DMS153 (cell line): ENCODE measurements at regions not wholly inside any gene's neighbourhood (a gene's known extent, or its start where the extent isn't known, plus 50 kb on each side); places are given as distances from the start of the nearest gene placed in this dataset.
A peak's percentile ranks its signal among the peaks of the same experiment; 100 is the strongest.
"Not testable (repeated sequence)": the region's sequence is repeated elsewhere in the genome, so short reads cannot be mapped to it uniquely, and the experiment has no call there.

Experiments used
- DNase-seq: peaks from one replicate; lab custom pipeline; 2025; lab: John Stamatoyannopoulos, UW

DNA sequence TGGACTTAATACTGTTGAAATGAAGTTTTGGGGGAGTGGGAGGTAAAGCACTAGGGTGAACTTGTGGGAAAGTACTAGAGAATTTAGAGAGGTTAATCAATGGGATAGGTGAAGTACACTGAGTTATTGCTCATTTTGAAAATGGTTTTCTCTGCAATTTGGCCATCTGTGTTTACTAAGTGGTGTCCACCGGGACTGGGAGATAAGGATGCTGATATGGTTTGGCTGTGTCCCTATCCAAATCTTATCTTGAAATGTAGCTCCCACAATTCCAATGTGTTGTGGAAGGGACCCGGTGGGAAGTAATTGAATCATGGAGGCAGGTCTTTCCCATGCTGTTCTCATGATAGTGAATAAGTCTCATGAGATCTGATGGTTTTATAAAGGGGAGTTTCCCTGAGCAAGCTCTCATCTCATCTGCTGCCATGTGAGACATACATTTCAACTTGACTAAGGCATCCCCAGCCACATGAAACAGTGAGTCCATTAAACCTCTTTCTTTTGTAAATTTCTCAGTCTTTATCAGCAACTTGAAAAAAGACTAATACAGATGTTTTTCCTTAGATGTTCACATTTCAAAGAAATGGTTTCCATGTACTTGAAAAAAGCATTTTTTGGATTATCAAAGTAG is 1569.4 kb upstream of the PRR20A start:
- no peak for DNase-seq

DNA sequence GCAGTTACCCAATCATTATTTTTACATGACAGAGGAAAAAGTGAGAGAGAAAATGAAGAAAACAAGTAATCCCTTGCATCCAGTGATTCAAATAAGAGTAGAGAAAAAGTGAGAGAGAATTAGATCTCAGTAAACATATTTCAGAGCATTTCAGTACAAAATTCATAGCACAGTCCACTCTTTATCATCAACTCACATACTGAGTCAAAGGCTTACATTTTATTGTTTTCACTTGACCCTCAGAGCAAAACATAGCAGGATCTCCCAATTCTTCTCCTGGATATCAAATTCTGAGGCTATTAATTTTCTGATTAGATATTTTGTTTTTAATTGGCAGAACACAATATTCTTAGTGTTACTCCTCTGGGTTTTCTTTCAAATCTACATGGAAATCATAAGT is 1568.3 kb upstream of the PRR20A start:
- no peak for DNase-seq

DNA sequence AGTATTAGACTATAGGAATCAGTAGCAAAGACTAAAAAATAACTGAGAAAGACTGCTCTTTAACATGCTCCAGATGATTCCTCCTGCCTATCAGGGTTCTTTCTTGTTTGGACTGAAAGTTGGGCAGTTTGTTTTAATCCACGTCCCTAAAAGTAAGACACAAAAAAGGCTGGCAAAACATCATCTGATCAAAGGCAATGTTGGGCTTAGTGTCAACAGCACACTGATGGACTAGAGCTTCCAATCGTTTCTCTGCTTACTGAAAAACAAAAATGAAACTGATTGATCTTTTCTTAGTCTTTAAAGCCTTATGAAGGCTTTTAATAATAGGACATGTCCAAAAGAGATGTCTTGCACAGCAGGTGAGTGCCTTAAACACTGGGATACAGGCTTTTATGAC is 1567.9 kb upstream of the PRR20A start:
- DNase-seq = no peak

DNA sequence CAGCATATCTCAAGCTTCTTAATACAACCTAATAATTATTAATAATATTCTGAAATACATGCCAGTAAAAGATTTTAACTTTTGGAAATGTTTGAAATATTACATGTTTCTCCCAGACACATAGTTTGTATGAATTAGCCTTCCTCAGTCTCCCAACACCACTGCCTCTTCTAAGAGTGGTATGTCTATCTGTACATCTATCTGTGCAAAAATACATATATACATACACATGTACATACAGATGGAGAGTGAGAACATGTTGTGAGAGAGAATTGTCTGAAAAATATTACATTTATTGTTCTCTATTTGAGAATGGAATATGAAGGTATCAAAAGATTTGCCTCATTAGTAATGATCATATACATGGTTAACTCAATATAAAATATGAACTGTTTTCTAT is 1567.2 kb upstream of the PRR20A start:
- DNase-seq = no peak

DNA sequence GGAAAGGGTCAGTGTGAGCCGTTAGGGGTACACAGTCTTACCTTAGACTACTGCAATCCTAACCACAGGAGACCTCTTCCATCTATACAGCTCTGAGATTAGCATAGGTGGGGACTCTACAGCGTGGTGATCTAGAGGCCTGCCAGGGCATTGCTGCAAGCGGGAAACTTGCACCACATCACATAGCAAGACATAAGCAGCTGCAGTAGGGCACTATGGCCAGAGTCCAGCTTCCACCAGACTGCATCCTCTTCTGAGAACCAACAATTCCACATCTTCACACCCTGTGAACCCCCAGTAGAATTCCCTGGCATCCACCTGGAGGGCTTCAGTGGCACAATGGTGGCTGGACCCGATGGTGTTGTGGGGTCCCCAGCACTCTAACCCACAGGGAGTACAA is 1564.3 kb upstream of the PRR20A start:
- DNase-seq = no peak

DNA sequence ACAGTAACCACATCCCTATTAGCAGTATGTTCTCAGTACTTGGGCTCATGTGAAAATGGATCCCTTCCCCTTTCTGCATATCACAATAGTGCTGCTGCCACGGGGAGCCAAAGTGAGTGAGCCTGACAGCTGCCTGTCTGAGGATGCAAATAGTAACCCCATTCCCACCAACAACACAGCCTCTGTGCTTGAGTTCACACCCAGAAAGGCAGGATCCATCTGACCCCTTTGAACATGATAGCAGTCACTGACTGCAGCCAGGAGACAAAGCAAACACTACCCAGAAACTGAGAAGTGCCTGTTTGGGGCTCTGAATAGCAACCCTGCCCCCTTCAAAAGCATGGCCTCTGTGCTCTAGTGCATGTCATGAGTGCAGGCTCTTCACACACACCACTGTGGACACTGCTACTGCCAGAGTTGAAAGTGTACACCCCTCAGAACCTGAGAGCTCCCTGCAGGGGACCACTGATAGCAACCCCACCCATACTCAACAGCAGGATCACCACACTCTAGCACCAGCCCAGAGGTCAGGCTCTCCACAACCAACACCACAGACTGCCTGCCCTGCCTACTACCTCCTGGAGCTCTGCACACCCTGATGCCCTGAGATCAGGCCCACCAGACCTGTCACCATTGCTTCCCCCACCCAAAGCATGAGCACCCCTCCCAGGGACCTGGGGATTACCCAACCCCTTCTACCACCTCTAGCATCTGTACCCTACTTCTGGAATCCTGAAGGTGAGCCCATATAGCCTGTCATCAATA is 1563.5 kb upstream of the PRR20A start:
- DNase-seq = no peak

DNA sequence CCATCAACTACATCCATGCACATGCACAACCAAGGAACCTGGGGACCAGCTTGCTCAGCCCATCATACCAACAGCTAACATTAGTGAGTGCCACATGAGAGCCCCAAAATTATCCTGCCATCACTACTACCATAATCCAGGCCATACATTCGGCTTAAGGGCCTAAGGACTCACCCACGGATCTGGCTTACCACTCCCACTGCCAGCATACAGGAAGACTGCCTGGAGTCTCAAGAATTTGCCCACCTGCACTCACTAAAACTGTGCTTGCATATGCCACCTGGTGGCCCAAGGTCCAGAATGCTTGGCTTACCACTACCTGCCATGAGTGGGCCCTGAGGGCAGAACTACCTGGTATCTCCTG is 1562.9 kb upstream of the PRR20A start:
- no peak for DNase-seq

DNA sequence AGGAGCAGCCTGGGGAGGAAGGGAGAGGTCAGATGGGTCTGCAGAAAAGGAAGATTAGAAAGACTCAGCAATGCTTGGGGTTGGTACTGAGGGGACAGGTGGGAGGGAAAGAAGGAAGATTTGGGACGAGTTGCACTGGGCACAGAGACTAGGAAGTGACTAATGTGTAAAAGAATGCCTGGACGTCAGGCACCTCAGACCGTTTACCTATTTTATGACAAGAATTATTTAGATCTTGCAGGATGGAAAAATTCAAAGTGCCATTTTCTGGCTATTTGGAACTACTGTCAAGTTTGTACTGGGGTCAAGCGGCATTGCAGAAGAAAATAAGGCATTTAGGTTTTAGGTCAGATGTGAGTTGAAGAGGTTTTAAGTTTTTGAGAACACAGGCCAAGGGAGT is 1558.4 kb upstream of the PRR20A start:
- not testable (repeated sequence) for DNase-seq

DNA sequence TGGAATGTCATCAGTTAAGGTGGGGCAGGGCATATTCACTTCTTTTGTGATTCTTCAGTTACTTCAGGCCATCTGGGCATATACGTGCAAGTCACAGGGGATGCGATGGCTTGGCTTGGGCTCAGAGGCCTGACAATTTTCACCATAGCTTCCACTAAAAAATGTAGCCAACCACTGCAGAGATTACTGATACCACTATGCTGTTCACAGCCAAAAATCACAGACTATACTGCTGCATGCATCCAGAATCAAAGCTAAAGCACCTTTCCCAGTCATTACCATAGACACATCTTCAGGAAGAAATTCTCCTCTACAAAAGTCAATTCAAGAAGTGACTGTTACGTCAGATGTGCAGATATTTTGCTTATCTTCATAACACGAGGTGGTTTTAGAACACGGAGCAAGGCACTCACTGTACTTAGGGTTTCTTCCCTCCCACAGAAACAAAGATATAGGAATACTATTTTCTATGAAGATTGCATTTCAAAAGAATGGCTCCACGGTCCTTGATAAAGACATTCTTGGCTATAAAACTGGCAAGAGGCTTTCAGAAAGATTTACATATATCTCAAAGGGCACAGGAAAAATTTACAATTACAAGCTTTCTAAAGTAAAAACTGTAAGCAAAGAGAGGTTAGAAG is 1556.6 kb upstream of the PRR20A start:
- no peak for DNase-seq

DNA sequence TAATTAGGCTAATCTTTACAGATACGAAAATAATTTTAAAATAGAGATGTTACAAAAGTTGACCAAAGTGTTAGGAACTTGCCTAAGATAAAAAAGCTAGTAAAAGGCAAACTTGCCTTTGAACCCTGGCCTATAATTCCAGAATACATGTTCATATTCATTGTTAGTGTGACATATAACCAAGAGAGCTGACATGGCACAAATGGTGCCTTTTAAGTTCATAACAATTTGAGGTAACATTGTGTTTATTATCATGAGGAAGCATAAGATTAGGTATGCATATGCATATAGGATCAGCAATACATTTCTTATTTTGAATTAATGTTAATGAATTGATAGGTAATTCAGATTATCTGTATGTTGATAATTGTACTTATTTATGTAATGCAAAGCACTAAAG is 1537.9 kb upstream of the PRR20A start:
- DNase-seq = no peak

DNA sequence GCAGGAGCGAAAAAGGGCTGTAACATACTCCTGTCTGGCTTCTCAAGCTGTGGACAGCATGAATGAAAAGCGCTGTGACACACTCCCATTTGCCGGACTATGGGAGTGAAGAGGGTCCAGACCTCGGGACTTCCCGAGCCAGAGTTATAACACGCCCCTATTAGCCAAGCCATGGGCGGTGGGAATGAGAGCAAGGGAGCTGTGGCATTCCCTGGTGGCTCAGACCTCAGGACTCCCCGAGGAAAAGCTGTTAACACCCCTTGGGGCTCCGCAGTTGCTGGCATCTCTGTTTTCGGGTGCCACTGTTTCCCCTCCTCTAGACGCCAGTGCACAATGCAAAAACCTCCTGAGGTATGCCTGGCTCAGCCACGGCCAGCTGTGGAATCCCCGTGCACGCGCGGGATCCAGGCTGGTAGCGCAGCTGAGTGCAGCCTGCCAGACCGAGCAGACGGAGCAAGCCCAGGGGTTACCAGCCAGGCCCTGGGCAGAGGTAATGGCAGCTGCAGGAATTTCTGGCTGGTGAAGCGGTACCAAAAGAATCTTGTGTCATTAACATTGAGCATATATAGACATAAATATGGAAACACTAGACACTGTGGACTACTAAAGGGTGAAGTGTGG is 1534.6 kb upstream of the PRR20A start:
- DNase-seq = no peak

DNA sequence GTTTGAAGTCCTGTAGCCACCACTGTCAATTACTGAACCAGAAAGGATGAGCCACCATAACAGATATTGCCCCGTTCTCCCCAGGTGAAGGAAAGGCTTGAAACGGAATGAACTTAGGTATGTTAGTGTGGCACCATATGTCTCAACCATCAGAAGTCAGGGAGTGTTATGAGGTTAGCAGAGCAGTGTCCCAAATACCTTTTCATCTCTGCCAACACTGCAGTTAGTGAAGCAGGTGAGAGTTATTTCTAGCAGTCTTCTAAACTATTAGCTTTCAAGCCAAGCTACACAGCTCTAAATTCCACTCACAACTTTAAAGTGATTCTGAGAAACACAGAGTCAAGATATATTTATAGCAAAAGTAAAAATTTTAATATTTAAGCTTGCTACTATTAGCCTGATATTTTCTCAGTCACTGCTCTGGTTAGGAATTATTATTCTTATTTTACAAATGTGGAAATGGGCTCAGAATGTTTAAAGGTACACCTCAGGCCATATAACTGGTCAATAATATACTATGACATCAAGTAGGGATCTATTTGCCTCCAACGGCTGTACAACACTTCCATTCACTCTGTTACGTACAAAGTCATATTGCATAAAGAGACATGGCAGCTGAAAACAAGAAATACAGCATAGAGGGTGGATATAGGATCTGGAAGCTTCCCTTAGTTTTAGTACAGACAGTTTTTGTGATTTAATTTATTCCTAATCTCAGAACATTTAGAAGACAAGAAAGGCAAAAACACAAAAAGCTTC is 1527.1 kb upstream of the PRR20A start:
- DNase-seq = no peak

DNA sequence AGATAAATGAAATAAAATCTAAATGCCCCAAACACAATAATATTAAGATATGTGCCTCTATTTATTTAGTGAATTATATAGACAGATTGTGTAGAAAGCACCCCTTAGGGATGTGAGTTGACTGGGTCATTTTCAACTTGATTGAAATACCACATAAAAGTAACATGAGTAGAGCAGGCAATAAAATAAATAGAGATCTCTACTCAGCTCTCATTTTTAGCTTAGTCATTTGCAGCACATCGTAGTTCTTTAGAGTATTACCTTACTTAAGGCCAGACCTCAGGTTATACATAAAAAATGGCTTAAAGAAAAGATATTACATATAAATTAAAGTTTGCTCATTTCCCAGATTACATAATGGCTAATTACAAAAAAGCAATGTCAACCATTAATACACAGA is 1525.6 kb upstream of the PRR20A start:
- peak; percentile 46 for DNase-seq

DNA sequence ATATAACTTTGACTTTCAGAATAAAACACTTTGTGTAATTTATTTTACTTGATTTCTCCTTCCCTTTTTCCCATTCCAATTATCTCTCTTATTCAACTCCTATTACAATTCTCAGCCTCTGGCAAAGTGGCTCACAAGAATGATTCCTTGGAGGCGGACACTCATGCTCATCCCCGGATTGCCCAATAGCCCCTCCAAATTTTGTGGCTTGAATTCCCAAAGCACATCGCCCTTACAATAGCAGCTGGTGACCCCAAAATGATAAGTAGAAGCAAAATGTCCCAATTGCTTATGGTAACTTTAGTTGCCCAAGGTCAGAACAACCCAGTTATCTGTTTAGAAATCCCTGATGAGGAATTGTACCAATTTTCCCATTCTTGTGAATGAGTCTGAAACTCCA is 1523.5 kb upstream of the PRR20A start:
- DNase-seq = no peak

DNA sequence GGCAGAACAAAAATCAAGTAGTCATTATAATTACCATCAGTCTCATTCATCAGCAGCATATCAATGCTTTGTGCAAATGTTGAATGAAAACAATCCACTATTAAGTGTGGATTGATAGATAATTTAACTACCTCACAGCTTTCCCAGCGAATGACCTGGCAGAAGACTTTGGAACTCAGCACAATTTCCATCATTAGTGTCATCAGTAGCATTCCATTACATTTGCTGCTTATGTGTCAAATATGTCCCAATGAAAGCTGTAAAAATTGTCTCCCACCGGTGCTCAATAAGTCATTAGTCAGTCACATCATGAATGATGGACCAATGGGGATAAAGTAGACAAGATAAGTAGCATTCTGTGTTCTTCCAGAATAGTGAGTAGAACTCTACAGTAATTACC is 1513.5 kb upstream of the PRR20A start:
- DNase-seq = no peak

DNA sequence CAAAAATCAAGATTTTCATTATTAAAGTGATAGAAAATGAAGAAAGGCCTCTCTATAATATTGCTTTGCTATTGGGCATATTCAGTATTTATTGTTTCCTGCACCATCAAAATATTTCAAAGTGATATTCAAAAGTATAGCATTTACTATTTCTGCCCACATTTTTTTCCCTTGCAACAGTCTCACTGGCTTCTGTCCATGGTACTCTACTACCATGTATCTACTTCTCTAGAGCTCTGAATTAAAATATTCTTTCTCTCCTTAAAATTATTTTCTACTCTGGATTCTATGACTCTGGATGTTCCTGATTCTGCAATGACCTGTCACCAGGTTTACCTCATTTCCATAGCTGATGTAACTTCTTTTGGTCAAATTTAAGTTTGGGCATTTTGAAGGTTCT is 1508.3 kb upstream of the PRR20A start:
- DNase-seq = no peak

DNA sequence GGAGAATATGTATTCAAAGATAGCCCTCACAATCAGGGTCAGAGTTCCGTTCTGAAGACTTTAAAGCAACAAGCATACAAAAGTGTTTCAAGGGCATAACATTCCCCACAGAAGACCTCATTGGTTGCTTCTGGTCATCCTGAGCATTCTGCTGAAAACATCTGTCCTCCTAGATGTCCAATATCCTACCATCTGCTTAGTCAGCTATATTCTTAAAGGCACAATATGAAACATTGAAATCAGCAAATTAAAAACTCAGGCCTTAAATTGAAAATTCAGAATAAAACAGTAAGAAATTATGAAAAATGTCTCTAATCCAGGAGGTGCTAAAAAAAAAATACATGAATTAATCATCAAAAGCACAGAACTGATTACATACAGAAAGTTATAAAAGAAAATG is 1491.2 kb upstream of the PRR20A start:
- DNase-seq = no peak

DNA sequence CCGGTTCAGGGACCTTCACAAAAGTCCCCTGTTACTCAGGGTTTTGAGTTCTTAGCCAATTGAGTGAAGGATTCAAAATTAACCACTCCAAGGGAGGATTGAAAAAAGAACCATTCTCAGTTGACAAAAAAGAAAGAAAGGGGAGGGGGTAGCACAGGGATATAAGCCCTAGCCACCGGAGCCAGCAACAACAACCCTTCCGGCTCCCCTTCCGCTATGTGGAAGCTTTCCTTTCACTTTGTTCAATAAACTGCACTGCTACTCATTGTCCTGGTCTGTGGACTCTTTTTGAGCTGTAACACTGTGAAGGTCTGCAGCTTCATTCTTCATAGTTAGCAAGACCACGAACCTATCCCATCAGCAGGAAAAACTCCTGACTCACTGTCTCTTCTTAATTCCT is 1488.1 kb upstream of the PRR20A start:
- DNase-seq = no peak

DNA sequence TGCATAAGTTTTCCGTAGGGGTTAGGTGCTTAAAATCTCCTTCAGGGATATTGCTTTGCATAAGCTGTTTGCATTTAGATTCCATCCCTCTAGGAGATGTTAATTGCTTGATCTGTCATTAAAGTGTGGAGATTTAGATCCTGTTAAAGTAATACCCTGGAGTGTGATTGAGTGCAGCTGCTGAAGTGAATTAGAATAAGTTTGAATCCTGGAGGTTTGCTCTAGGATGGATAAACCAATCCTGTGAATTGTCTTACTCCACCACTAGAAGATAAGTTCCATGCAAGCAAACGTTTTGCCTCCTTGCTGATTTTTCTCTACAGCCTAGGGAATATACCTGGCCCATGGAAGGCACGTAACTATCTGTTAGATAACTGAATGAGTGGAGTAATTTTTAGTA is 1487.2 kb upstream of the PRR20A start:
- DNase-seq = no peak

DNA sequence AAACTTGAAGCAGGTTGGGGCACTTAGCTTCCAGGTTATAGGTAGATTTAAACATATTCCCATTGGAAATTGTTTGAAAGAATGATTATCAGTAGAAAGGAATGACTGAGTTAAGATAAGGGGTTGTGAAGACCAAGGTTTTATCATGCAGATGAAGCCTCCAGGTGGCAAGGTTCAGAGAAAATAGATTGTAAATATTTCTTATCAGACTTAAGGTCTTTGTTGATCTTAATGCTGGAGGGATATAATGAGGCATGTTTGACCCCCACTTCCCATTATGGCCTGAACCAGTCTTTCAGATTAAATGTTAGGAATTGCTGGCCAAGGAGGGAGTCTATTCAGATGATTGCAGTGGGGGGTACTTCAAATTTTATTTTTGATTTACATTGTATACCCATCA is 1486.5 kb upstream of the PRR20A start:
- no peak for DNase-seq

DNA sequence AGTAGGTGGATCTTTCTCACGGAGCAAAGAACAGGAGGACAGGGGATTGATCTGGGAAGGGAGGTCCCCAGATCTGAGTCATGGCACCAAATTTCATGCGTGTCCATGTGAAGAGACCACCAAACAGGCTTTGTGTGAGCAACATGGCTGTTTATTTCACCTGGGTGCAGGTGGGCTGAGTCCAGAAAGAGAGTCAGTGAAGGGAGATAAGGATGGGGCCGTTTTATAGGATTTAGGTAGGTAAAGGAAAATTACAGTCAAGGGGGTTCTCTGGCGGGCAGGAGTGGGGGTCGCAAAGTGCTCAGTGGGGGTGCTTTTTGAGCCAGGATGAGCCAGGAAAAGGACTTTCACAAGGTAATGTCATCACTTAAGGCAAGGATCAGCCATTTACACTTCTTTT is 1480.5 kb upstream of the PRR20A start:
- DNase-seq = not testable (repeated sequence)

DNA sequence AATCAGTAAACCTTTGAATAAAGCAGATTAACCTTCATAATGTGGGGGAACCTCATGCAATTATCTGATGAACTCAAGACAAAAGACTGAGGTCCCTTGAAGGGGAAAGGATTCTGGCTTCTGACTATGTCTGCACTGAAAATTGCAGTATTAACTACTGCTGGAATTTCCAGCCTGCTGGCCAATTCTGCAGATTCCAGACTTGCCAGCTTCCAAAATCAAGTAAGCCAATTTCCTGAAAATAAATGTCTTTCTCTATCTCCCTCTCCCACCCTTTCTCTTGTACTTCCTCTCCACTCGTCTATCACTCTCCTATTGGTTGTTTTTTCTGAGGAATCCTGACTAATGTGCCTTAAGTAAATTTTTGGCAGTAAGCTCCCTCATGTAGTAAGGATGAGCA is 1479.9 kb upstream of the PRR20A start:
- DNase-seq = no peak
